GM10266 (cell line): ENCODE measurements at regions not wholly inside any gene's neighbourhood (a gene's known extent, or its start where the extent isn't known, plus 50 kb on each side); places are given as distances from the start of the nearest gene placed in this dataset.

Source experiments
- DNase-seq: peaks from one replicate; pipeline ENCODE4 v3.0.0; 2012; ENCODE audit errors: extremely low spot score
- CTCF ChIP-seq: IDR thresholded peaks from 2 replicates; pipeline ENCODE4 v1.5.1; 2012; ENCODE audit warnings: mild to moderate bottlenecking, low read depth; ENCODE audit not compliant: control insufficient read depth, insufficient read depth; ENCODE audit errors: missing control alignments

- DNase-seq, result no peak
- TF ChIP-seq CTCF, result no peak
These were observed 549.9 kb downstream of the ANXA1 start for GRCh38 chr9:73701415-73702057.

GRCh38 chr9:73714294-73714693 is 562.6 kb downstream of the ANXA1 start:
- TF ChIP-seq CTCF, result no peak
- DNase-seq, result no peak

GRCh38 chr9:73715591-73715990 is 563.9 kb downstream of the ANXA1 start:
- TF ChIP-seq CTCF, result no peak
- DNase-seq, result no peak

GRCh38 chr9:73719660-73720059 is 568.0 kb downstream of the ANXA1 start:
- TF ChIP-seq CTCF, result no peak
- DNase-seq, result no peak

GRCh38 chr9:73720601-73721000 is 568.9 kb downstream of the ANXA1 start:
- no peak for TF ChIP-seq CTCF
- no peak for DNase-seq

- no peak for TF ChIP-seq CTCF
- DNase-seq, result no peak
These were observed 584.6 kb downstream of the ANXA1 start for GRCh38 chr9:73736270-73736669.

GRCh38 chr9:73738741-73739530 is 587.3 kb downstream of the ANXA1 start:
- DNase-seq, result no peak
- TF ChIP-seq CTCF, result no peak
